ENCODE measurements at regions not wholly inside any gene's neighbourhood (a gene's known extent, or its start where the extent isn't known, plus 50 kb on each side); places are given as distances from the start of the nearest gene placed in this dataset.

DNA sequence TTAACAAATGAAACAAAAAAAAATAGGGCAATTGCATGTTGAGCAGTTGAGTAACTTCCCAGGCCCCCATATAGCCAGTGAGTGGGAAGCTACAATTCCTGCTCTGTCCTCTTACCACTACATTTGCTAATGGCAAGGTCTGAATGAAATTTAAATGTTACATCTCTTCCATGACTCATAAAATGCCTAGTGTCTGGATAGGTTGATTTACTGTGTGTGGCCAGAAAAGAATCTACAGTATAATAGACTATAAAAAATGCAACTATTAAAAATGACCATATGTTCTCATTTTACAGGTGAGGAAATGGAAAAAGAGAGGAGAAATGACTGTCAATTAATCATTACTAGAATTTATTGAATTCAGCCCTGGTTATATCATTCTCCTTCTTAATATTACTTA lies 1199.3 kb downstream of the CDH11 start (continued):
- no peak for TF ChIP-seq JUNB (IDR thresholded peaks at IDR 0.05)
- TF ChIP-seq ATF3 (IDR thresholded peaks at IDR 0.05; ENCODE audit: borderline replicate concordance, extremely low read depth, low read depth, low read length): no peak
- TF ChIP-seq WRNIP1 (IDR thresholded peaks at IDR 0.05; ENCODE audit: borderline replicate concordance, low read depth, low read length): no peak
- no peak for TF ChIP-seq CHD4 (IDR thresholded peaks at IDR 0.05)
- TF ChIP-seq CHD1 (IDR thresholded peaks at IDR 0.05; ENCODE audit: low read depth, low read length): no peak
- TF ChIP-seq, protein P1, sequence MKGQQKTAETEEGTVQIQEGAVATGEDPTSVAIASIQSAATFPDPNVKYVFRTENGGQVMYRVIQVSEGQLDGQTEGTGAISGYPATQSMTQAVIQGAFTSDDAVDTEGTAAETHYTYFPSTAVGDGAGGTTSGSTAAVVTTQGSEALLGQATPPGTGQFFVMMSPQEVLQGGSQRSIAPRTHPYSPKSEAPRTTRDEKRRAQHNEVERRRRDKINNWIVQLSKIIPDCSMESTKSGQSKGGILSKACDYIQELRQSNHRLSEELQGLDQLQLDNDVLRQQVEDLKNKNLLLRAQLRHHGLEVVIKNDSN (IDR thresholded peaks at IDR 0.05; ENCODE audit: borderline replicate concordance, extremely low read length, insufficient read depth, low read depth, low read length): no peak
- no peak for TF ChIP-seq TCF3 (IDR thresholded peaks at IDR 0.05; ENCODE audit: borderline replicate concordance, insufficient read depth, low read depth, low read length)
- TF ChIP-seq EP300 (IDR thresholded peaks at IDR 0.05; ENCODE audit: borderline replicate concordance in 1 of 2, control insufficient read depth in 1 of 2, low read depth in 2 of 2, low read length in 2 of 2): no peak
- TF ChIP-seq BRCA1 (IDR thresholded peaks at IDR 0.05; ENCODE audit: low read depth, low read length): no peak
- no peak for TF ChIP-seq POLR2AphosphoS5 (IDR thresholded peaks at IDR 0.05; ENCODE audit: low read length)
- TF ChIP-seq CUX1 (IDR thresholded peaks at IDR 0.05; ENCODE audit: insufficient replicate concordance, low read depth, low read length): no peak
